Spinal cord (tissue), 9 donors: ENCODE measurements at regions not wholly inside any gene's neighbourhood (a gene's known extent, or its start where the extent isn't known, plus 50 kb on each side); places are given as distances from the start of the nearest gene placed in this dataset.

Experiments
- DNase-seq, 6 donors: peaks; one replicate each; pipeline versions ENCODE4 v3.0.0 to v3.0.0-alpha.2; 2013 to 2015; ENCODE audit warnings: low spot score in 6 of 6, low read depth in 4 of 6
- H3K27ac ChIP-seq: one replicate; pipeline ENCODE4 v1.5.1; 2013; ENCODE audit warnings: low read depth, low read length, control low read depth
- H3K27me3 ChIP-seq: one replicate; pipeline ENCODE4 v1.6.1; 2013; ENCODE audit warnings: low read length; ENCODE audit not compliant: control insufficient read depth, insufficient read depth
- H3K36me3 ChIP-seq: one replicate; pipeline ENCODE4 v1.6.1; 2013; ENCODE audit warnings: low read length; ENCODE audit not compliant: control insufficient read depth, insufficient read depth
- H3K4me1 ChIP-seq: one replicate; pipeline ENCODE4 v1.6.1; 2013; ENCODE audit warnings: low read length; ENCODE audit not compliant: control insufficient read depth, insufficient read depth
- H3K4me3 ChIP-seq: one replicate; pipeline ENCODE4 v1.5.1; 2013; ENCODE audit warnings: low read depth, low read length, control low read depth
- H3K9me3 ChIP-seq: one replicate; pipeline ENCODE4 v1.6.1; 2013; ENCODE audit warnings: low read length; ENCODE audit not compliant: control insufficient read depth, insufficient read depth
- WGBS: methylation state at CpG from one replicate; pipeline ENCODE4 v1.1.5; 2013; ENCODE audit warnings: missing lambda C conversion rate; ENCODE audit not compliant: insufficient coverage; 5-methylcytosine and 5-hydroxymethylcytosine counted together
- donor health status: healthy.

DNA sequence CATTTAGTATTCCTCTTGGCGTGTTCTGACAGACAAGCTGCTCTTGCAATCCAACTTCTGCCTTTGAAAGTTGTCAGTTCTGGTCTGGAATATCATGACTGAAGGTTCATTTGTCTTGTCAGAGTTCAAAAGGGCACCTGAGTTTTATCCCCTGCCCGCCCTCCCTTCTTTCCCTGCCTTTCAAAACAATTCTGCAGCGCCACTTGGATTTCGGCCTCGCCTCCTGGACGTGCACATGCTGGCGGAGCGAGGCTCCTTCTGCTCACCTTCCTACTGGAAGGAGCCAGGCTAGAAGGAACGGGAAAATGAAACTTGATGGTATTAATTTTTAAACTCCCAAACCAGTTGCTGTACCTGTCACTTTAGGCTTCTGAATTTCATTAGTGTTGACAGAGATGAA lies 55.7 kb upstream of the HDGFL1 start:
- no peak for DNase-seq
- H3K4me1 ChIP-seq = no peaks in the 10 kb centered on the region
- no peak overlapping the region for H3K27ac ChIP-seq
- no peaks in the 10 kb centered on the region for H3K27me3 ChIP-seq
- no peaks in the 10 kb centered on the region for H3K36me3 ChIP-seq
- 91% methylated on average over 4 of the region's 9 CpGs for whole genome bisulfite sequencing
- H3K4me3 ChIP-seq = no peak overlapping the region
- H3K9me3 ChIP-seq = no peaks in the 10 kb centered on the region

GRCh38 chr6:22519237-22519636 lies 50.1 kb upstream of the HDGFL1 start:
- no peak for DNase-seq
- Histone ChIP-seq H3K27ac (no peak overlapping the region), H3K4me1 (no peaks in the 10 kb centered on the region), H3K27me3 (no peaks in the 10 kb centered on the region), H3K36me3 (no peaks in the 10 kb centered on the region), H3K9me3 (no peaks in the 10 kb centered on the region), H3K4me3 (no peak overlapping the region)
- no CpG with 5 or more reads among the region's 2 CpGs for WGBS
